Upper lobe of left lung (tissue), 4 donors: ENCODE measurements at regions not wholly inside any gene's neighbourhood (a gene's known extent, or its start where the extent isn't known, plus 50 kb on each side); places are given as distances from the start of the nearest gene placed in this dataset.

Source experiments
- CTCF ChIP-seq, 6 experiments: fragments of 450-650 bp in 4 of 6; fragments of 200-600 bp in 2 of 6; sonication (generic) in 2 of 6; IDR thresholded peaks; one replicate each; pipeline ENCODE4 v1.5.1; 2016 to 2019; ENCODE audit warnings: antibody characterized with exemption in 6 of 6
- EP300 ChIP-seq, 4 donors: sonication (generic); formaldehyde crosslinking; IDR thresholded peaks; one replicate each; pipeline ENCODE4 v1.5.1; 2017; ENCODE audit warnings: antibody characterized with exemption in 4 of 4, control low read depth in 2 of 4
- POLR2A ChIP-seq, 4 donors: fragments of 450-650 bp; IDR thresholded peaks; one replicate each; pipeline ENCODE4 v1.5.1; 2016 to 2017; ENCODE audit warnings: antibody characterized with exemption in 4 of 4, mild to moderate bottlenecking in 2 of 4
- POLR2AphosphoS5 ChIP-seq, 2 donors: sonication (generic); formaldehyde crosslinking; IDR thresholded peaks; one replicate each; pipeline ENCODE4 v1.5.1; 2017; ENCODE audit warnings: antibody characterized with exemption in 2 of 2

- TF ChIP-seq POLR2A (IDR thresholded peaks at IDR 0.05) (no peak), POLR2AphosphoS5 (IDR thresholded peaks at IDR 0.05) (no peak), CTCF (IDR thresholded peaks at IDR 0.05) (no peak), EP300 (IDR thresholded peaks at IDR 0.05) (peak in 1 of 4 donors; percentile 66)
Observed at GRCh38 chr12:89762498-89763170, 54.0 kb upstream of the ATP2B1 start.
